Forelimb muscle (tissue), 1 donor: ENCODE measurements at regions not wholly inside any gene's neighbourhood (a gene's known extent, or its start where the extent isn't known, plus 50 kb on each side); places are given as distances from the start of the nearest gene placed in this dataset.
"Not testable (repeated sequence)": the region's sequence is repeated elsewhere in the genome, so short reads cannot be mapped to it uniquely, and the experiment has no call there.

Experiments
- DNase-seq: peaks from one replicate; pipeline ENCODE4 v3.0.0-alpha.2; 2013; ENCODE audit warnings: low read depth

DNA sequence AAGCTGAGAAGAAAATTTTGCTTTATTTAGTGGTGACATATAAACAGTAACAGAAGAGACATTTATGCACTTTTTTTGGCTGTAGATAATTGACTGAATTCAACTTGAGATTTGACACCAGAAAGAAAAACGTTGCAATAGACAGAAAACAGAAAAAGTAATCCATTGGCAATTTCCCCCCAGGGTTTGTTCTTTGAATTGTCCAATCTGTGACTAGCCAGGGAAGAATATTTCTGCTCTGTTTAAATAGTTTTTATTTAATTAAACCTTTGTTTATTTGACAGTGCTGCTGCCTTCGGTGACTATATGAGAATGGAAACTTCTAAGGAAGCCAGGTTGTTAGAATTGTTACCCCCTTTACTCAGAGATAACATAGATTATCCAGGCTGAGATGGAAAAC lies 210.6 kb downstream of the DEPDC1B start:
- no peak for DNase-seq

DNA sequence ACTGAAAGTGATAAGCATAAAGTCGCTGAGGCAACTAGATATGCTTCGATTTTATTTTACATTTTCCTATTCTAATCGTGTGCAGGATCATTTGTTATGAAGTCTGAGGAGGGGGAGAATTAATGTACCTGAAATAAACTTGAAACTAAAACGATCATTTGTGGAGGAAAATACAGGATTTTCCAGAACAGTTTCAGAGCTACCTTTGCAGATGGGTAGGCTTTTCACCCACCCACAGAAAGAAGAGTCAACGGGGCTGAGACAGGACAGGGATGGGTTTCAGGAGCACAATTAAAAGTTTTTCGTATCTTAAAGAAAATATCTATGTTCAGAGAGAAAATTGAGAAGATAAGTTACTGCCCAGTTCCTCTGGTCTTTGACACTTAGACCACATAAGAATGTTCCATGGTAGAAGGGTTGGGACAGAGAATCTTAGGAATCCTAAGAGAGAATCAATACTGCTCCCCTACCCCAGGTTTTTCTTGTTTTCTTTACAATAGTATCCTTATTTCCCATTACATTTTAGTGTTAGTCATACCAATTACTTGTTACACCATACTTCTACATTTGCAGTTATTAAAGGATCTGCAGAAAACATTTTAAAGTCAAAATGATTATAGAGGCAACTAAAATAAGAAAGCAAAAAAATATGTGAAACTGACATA lies 211.4 kb downstream of the DEPDC1B start:
- no peak for DNase-seq

DNA sequence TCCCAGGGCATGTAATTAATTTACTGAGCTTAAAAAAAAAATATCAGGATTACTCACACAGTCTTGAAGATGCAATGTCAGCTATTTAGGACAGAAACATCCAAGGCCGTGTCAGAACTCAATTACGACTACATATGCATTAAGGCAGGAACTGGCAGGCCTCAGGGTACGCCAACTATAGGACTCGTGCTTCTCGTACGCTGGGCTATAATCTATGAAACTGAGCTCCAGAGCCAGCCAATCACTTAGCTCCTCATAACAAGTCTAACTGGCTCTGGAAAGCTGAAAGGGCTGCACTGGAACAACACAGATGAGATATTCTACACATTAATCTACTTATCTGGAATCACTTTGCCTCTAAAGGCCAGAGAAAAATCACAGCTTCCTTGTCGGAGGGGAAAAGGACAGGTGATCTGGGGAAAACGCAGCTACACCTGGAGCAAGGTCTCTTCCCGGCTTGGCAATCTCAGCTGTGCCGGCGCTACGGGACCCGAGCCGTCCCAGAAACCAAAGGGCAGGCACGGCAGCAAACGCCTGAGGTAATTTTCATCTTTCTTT lies 212.0 kb downstream of the DEPDC1B start:
- DNase-seq: no peak

DNA sequence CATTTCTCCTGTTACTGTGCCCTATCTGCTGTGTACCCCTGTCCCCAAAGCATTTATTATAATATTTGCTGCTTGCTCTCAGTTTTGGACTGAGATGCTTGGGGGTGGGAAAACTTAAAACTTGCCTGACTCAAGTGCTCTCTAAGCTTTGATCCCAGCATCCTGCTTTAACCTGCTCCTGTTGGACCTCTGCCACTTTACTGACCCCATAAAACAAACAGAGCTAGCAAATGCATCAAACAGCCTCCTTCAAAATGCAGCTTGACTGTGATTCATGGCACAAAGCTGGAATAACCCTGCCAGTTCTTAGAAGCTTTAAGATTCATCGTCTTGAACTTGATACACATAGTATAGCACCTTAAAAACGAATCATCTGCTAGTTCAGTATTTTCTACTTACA lies 212.5 kb downstream of the DEPDC1B start:
- no peak for DNase-seq

DNA sequence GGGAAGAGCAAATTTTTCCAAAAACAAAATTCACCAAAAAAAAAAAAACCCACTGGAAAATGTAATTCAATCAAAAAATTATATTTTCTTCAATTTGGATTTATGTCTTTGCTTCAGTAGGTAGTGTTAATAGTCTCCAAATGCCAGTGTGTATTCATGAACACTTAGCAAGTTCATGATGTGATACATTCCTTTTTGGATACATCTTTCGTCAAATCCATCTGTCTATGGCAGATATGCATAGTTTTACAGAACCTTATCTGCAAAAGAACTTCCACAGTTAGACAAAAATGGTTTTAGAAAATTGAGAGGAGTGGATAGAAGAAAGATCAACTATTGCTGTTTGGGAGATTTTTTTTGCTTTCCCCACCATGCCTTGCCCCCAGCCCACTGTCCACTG lies 214.6 kb downstream of the DEPDC1B start:
- DNase-seq: no peak

DNA sequence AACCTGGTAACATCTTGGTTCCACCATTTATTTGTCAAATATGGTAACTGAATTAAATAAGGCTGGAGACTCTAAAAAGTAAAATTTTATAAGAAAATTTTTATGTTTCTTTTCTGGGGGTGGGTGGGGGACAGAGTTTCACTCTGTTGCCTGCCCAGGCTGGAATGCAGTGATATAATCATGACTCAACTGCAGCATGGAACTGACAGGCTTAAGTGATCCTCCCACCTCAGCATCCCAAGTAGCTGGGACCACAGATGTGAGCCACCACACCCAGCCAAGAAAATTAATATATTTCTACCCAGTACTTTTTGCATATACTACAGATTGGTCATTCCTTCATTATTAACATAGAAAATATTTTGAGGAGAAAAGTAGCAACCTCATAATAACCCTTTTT lies 216.9 kb downstream of the DEPDC1B start:
- no peak for DNase-seq

DNA sequence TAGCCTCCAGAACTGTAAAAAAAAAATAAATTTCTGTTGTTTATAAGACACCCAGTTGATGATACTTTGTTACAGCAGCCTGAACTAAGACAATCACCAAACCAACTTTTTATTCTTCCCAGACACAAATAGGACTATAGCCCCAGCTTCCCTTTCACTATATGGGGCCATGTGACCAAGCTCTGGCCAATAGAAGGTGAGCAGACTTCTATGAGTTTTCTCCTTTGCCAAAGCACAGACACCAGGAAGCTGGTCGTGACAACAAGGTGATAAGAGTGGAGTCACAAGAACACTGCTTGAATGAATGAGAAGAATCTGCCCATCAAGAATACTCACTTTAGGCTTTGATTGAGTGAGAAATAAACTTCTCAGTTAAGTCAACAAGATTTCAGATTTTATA lies 217.7 kb downstream of the DEPDC1B start:
- DNase-seq: no peak

DNA sequence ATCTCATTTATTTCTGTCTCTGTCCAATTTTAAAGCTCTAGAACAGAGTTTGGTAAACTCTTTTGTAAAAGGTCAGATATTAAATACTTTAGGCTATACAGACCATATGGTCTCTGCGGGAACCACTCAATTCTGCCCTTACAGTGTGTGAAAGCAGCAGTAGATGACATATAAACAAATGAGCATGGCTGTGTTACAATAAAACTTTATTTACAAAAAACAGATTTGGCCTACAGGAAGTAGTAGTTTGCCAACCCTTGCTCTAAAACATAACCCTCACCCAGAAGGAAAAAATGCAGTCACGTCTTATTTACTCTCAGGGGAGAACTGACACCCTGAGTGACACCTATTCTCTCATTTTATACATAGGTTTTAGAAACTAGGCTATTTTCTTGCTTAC lies 220.4 kb downstream of the DEPDC1B start:
- no peak for DNase-seq

DNA sequence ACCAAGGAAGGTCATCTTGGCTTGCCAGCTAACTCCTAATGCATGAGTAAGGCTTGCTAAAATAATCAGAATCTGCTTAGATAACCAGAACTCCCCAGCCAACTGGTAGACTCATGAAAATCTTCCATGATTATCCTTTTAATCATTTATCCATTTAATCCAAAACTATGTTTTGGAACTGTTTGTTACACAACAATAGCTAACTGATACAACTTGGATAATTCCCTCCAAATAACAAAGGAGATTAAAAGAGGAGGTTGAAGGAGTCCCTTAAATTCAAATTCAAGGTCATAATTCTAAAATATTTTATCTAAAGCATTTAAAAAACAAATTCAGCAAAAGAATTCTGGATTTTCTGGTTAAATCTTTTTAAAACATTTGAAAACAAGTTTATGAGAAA lies 222.1 kb downstream of the DEPDC1B start:
- no peak for DNase-seq

DNA sequence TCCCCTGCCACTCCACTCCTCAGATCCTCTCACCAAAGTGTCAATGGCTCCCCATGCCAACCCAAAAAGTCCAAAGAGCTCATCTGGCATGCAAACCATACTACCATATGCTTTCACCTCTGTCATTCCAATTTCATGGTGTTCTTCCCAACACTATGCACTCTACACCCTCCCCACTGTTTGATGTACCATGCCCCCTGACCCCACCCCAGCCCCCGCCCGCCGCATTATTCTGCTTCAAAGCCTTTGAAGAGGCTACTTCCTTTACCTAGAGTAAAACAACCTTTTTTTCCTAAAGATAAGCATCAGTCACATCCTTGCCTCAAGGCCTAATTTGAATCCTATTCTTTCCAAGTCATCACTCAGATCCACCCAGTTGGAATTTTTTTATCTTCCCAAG lies 226.3 kb downstream of the DEPDC1B start:
- no peak for DNase-seq

DNA sequence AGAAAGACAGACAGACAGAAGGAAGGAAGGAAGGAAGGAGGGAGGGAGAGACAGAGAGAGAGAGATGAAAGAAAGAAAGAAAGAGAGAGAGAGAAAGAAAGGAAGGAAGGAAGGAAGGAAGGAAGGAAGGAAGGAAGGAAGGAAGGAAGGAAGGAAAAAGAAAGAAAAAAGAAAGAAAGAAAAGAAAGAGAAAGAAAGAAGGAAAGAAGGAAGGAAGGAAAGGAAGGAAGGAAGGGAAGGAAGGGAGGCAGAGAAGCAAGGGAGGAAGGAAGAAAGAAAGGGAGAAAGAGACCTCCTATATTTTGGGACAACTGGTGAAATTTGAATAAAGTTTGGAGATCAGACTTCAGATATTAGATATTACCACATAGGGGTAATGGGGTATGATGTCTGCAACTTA lies 226.9 kb downstream of the DEPDC1B start:
- DNase-seq: not testable (repeated sequence)

DNA sequence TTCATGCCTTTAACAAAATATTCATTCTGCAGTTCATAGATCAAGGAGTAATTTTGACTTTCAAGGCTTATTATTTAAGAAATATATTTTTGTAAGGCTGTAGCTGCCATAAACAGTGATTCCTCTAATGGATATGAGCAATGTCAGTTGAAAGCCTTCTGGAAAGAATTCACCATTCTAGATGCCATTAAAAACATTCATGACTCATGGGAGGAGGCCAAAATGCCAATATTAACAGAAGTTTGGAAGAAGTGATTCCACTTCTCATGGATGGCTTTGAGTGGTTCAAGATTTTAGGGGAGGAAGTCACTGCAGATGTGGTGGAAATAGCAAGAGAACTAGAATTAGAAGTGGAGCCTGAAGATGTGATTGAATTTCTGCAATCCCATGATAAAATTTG lies 229.1 kb downstream of the DEPDC1B start:
- no peak for DNase-seq

DNA sequence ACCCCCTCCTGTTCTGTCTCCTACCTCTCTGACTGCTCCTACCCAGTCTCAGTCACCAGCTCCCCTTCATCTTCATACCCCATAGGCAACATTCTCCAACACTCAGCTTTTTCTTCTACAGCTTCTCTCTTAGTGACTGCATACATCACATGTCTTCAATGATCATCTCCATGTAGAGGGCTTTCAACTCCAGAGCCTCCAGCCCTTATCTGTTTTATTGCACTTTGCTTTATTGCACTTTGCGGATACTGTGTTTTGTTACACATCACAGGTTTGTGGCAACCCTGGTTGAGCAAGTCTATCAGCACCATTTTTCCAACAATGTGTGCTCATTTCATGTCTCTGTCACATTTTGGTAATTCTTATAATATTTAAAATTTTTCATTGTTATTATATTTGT lies 230.7 kb downstream of the DEPDC1B start:
- no peak for DNase-seq

DNA sequence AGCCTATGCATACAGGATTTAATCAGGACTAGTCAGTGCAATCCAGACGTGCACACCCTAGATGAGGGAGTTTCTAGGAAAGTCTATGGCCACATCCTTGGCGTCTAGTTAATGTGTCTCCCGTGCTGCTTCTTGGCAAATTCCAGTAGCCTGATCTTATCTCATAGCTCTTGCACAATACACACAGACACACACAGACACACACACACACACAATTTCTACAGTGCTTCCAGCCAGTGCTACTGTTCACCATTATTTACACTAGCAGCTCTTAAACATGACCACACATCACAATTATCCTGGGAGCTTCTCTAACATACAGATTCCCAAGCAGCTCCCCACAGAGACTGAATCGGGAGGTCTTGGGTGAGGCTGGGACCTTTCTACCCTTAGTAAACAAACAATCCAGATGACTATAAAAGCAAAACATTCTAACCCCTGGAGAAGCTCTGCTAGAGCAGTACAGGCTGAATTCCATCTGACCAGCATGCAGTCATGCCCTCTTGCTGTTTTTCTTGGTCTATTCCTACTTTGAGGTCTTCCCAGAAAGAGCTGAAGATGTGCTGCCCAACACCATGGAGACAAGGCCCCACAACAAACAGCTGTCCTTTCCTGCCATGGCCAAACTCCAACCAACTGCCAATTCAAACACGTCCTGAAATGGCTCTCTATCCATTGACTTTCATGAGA lies 236.6 kb downstream of the DEPDC1B start:
- DNase-seq: no peak

DNA sequence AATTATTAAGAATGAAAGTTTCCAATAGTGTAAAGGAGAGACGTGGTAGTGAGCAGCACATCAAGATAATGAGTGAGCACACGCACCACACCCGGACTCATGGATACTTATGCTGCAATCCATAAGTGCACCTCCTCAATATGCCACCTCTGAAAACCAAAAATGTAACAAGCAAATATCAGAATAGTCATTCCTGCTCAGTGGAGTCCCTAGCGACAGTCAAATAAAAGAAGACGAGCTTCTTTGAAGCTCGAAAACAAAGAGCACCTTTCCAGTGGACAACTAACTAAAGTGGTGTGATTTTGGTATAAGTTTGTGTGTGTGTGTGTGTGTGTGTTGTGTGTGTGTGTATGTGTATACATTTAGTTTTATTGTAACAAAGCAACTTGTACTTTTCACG lies 241.3 kb downstream of the DEPDC1B start:
- no peak for DNase-seq

DNA sequence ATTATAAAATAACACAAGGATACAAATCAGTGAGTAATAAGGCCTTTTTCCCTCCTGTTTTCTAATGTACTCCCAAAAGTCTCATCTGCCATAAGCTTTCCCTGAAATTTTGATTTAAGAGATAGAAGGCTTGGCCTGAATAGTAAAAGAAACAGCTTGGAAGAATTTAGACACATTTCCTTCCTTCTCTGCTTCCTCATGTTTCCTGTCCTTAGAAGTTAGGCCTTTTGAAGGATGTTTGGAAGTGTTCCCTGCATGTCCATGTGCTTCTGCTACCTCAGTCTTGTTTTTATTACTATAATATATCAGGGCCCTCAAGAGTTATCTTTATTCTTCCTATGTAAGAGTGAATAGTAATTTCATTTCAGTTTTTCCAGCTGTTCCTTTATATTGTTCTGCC lies 242.7 kb downstream of the DEPDC1B start:
- peak; percentile 8 for DNase-seq

DNA sequence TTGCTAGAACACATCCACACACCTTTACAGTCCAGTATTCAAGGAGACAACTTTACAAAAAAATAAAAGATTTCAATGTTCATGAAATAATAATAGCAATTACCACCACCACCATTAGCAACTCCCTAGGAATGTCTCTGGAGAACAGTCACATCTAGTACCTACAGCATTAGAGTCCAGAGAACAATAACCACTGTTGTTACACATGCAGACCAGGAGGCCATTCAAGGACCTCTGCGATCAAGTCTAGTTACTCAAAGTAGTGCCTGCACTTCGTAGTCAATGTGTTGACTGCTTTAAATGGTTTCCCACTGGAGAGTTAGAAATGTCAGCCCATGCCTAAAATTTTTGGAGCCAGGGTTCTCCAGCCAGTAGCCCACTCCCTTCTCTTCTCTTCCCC lies 244.4 kb downstream of the DEPDC1B start:
- no peak for DNase-seq

DNA sequence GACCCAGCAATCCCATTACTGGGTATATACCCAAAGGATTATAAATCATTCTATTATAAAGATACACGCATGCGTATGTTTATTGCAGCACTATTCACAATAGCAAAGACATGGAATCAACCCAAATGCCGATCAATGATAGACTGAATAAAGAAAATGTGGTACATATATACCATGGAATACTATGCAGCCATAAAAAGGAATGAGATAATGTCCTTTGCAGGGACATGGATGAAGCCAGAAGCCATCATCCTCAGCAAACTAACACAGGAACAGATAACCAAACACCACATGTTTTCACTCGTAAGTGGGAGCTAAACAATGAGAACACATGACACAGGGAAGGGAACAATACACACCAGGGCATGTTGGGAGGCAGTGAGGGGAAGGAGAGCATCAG lies 245.7 kb downstream of the DEPDC1B start:
- DNase-seq: not testable (repeated sequence)

DNA sequence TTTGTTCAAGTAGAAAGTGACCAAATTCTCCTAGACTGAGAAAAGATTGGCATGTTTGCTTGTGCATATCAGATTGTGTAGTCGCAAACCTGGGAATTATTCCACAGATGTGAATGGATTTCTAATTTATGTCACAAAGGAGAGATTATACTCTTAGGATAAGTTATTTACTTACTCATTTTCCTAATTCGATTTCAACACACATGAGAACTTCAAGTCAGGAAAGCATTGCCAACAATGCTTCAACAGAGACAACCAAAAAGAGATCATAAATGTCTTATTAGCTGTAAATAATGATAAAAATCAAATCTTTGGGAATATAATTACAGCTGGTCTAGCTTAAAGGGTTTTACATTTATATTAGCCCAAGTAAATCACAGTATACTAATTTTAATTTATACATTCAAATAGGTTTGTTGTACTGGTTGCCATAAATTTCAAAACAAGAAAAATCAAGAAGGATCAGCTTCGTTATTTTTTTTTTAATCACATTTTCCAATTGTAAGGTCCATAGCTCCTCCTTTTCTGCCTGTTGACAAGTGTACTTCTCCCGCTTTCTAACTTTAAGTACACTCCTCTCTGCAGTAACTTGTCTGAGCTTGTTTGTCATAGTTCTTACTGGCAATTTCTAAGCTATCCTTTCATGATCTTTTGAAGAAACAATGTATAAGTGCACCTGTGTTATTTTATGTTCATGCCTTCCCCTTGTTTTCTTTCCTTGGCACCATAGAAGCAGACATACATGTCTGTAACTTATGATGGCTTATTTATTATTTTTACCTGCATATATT lies 246.6 kb downstream of the DEPDC1B start:
- no peak for DNase-seq

DNA sequence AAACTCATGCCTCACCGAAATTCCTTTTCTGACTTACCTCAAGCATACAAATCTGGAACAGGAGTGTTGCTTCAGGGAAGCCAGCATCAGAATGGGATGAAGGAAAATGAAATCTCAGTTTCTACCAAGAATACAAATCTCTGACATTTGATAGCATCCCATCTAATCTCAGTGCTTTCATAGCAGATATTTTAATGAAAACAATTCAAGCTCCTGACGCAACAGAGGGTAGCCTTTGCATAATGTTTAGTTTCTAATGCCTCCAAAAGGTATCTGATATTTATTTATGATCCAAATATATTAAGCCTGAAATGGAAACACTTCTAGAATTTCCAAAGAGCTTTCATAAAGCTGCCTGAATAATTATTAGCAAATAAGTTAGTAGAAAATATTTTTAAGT lies 251.4 kb downstream of the DEPDC1B start:
- DNase-seq: no peak

DNA sequence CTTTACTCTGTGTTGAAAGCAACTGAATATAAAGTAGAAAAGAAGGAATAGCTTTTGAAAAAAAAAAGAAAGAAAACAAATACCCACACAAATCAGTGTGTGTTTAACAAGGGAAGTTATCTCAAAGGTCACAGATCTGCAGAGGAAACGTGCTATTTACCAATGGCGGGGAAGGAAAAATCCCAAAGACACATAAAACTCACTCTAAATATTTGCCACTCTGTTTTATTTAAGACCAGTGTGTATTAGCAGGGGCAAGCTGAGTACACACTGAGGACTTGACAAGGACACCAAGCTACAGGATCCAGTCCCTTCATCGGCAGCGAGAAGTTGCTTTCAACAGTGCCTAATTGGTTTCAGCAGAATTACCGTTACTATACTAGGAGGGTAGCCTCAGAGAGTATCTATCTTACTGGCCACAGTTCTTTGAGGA lies 252.5 kb downstream of the DEPDC1B start:
- no peak for DNase-seq

DNA sequence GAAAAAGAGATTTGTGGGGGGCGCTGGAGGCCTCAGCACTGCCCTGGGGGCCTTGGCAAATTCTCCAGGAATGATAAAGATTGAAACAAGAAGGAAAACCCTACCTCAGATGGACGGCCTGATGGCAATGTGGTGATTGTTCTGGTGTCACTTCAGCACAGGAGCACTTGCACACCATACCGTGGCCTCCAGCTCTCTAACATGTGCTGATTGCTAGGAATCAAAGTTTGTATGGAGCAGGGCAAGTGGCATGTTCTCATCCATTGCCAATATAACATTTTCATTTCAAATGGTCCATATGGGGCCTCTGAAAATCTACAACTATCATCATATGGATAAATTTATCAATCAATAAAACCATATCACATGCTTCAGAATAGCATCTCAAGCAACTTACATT lies 253.0 kb downstream of the DEPDC1B start:
- no peak for DNase-seq

DNA sequence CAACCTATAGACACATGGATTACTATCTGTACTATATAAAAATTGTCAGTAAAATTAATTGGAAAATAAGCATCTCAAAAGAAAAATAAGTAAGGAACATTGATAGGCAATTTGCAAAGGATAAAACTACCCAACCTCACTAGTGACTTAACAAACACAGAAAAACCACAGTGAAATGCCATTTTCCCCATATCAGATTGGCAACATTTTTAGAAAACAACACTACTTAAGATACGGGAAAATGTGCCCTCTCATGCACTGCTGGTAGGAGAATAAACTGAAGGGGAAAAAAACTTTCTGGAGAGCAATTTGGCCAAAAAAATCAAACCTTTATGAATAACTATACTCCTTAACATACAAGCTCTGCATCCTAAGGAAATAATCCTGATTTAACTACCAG lies 254.0 kb downstream of the DEPDC1B start:
- no peak for DNase-seq
